Heart left ventricle (tissue), 13 donors: ENCODE measurements at regions not wholly inside any gene's neighbourhood (a gene's known extent, or its start where the extent isn't known, plus 50 kb on each side); places are given as distances from the start of the nearest gene placed in this dataset.

Experiments
- POLR2A ChIP-seq, 2 donors: fragments of 450-650 bp; IDR thresholded peaks; one replicate each; pipeline ENCODE4 v1.6.1; 2017; ENCODE audit warnings: antibody characterized with exemption in 2 of 2, mild to moderate bottlenecking in 2 of 2, moderate library complexity in 2 of 2
- TF ChIP-seq, protein P1 (sequence below), 12 donors: fragments of 200-600 bp; sonication (generic) in 4 of 12; IDR thresholded peaks; one replicate each; pipeline versions ENCODE4 v1.5.0 to v1.8.0; 2018 to 2022; ENCODE audit warnings: antibody characterized with exemption in 12 of 12, mild to moderate bottlenecking in 5 of 12
- donor health status: ischemic (EF 13 %, LVEDD 7.1; RV severe dilation, severe dysfunction).
- donor health status: DM: no; HTN: yes; CAD: no.
- donor health status: DM: no; HTN: no; CAD: no.
- donor health status: ischemic (EF 25% LVEDD 6.9; RV normal size, moderate dysfunction).
- donor health status: ischemic (EF 25% LVEDD 5.7; RV mildly dilated, moderate dysfunction).
- donor health status: ischemic (EF 35%, LVEDD 5.7; RV mildly dilated, moderate dysfunction).
- donor health status: nonischemic (EF 11% LVEDD 7.7; RV severe dilation, severe dysfunction).
- donor health status: DM: yes; HTN: yes; CAD: no.
- donor health status: PGD.
- donor health status: ischemic (EF 29% LVEDD 5.4; RV normal size, mild dysfunction).
- donor health status: nonischemic (EF 23%, LVEDD 6.1; RV moderate dilation, normal function).

- no peak for TF ChIP-seq POLR2A (IDR thresholded peaks at IDR 0.05)
- TF ChIP-seq, protein P1, sequence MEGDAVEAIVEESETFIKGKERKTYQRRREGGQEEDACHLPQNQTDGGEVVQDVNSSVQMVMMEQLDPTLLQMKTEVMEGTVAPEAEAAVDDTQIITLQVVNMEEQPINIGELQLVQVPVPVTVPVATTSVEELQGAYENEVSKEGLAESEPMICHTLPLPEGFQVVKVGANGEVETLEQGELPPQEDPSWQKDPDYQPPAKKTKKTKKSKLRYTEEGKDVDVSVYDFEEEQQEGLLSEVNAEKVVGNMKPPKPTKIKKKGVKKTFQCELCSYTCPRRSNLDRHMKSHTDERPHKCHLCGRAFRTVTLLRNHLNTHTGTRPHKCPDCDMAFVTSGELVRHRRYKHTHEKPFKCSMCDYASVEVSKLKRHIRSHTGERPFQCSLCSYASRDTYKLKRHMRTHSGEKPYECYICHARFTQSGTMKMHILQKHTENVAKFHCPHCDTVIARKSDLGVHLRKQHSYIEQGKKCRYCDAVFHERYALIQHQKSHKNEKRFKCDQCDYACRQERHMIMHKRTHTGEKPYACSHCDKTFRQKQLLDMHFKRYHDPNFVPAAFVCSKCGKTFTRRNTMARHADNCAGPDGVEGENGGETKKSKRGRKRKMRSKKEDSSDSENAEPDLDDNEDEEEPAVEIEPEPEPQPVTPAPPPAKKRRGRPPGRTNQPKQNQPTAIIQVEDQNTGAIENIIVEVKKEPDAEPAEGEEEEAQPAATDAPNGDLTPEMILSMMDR (IDR thresholded peaks at IDR 0.05), result no peak
These were observed 254.6 kb upstream of the SLC24A2 start for GRCh38 chr9:20043461-20043860.
